ENCODE measurements at regions not wholly inside any gene's neighbourhood (a gene's known extent, or its start where the extent isn't known, plus 50 kb on each side); places are given as distances from the start of the nearest gene placed in this dataset.

DNA sequence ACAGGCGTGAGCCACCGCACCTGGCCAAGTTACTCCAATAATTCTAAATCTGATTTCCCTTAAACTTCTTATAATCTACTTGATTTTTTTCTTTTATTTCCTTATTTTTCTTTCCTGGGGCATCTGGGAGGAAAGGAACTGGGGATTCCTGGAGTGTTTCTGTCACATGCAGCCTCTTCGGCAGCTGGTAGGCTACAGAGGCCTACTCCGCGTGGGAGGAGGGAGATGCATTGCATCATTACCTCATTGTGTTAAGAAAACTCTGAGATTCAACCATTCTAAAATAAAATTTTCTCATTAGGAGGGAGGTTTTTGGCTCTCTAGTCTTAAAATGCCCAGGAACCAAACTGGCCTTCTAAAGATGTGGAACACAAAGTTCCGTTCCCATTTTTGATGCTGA, 64.0 kb downstream of the SOX9 start:
- Histone ChIP-seq H3K4me1 (ENCODE audit: control insufficient read depth, extremely low read depth, insufficient read depth, low read length) (no peaks in the 10 kb centered on the region), H4K20me1 (ENCODE audit: control insufficient read depth, extremely low read depth, insufficient read depth, low read length) (no peaks in the 10 kb centered on the region), H3K4me2 (ENCODE audit: extremely low read depth, insufficient read depth, low read length) (no peak overlapping the region), H3K36me3 (ENCODE audit: control insufficient read depth, insufficient read depth, low read length) (no peaks in the 10 kb centered on the region), H2AFZ (ENCODE audit: low read length) (no peak overlapping the region), H3K4me3 (replicated peaks in 1 of 4; ENCODE audit: control extremely low read depth in 1 of 4, insufficient read depth in 1 of 4, low read depth in 3 of 4, low read length in 4 of 4) (no peak overlapping the region), H3K79me2 (ENCODE audit: control insufficient read depth, insufficient read depth, low read length) (no peaks in the 10 kb centered on the region), H3K27me3 (ENCODE audit: control insufficient read depth, insufficient read depth, low read length) (no peaks in the 10 kb centered on the region), H3K9ac (ENCODE audit: insufficient read depth, low read length) (no peak overlapping the region), H3K9me3 (ENCODE audit: control insufficient read depth, insufficient read depth, low read depth, low read length) (no peaks in the 10 kb centered on the region), H3K27ac (ENCODE audit: insufficient read depth, low read length) (no peak overlapping the region)
- TF ChIP-seq CTCF (conservative IDR thresholded peaks at IDR 0.05 in 1 of 2, IDR thresholded peaks at IDR 0.05 in 1 of 2; ENCODE audit: low read depth in 1 of 2, low read length in 2 of 2) (no peak), EZH2 (IDR thresholded peaks at IDR 0.05; ENCODE audit: low read length, missing control alignments) (no peak)
- peak in 1 of 2 donors; percentile 38 for DNase-seq (ENCODE audit: low read depth in 2 of 2)

GRCh38 chr17:72185564-72185963, 64.7 kb downstream of the SOX9 start:
- Histone ChIP-seq H3K9ac (ENCODE audit: insufficient read depth, low read length) (no peak overlapping the region), H3K79me2 (ENCODE audit: control insufficient read depth, insufficient read depth, low read length) (no peaks in the 10 kb centered on the region), H4K20me1 (ENCODE audit: control insufficient read depth, extremely low read depth, insufficient read depth, low read length) (no peaks in the 10 kb centered on the region), H3K36me3 (ENCODE audit: control insufficient read depth, insufficient read depth, low read length) (no peaks in the 10 kb centered on the region), H3K27ac (ENCODE audit: insufficient read depth, low read length) (no peak overlapping the region), H3K4me3 (replicated peaks in 1 of 4; ENCODE audit: control extremely low read depth in 1 of 4, insufficient read depth in 1 of 4, low read depth in 3 of 4, low read length in 4 of 4) (no peak overlapping the region), H3K4me2 (ENCODE audit: extremely low read depth, insufficient read depth, low read length) (no peak overlapping the region), H3K4me1 (ENCODE audit: control insufficient read depth, extremely low read depth, insufficient read depth, low read length) (no peaks in the 10 kb centered on the region), H3K27me3 (ENCODE audit: control insufficient read depth, insufficient read depth, low read length) (no peaks in the 10 kb centered on the region), H3K9me3 (ENCODE audit: control insufficient read depth, insufficient read depth, low read depth, low read length) (no peaks in the 10 kb centered on the region), H2AFZ (ENCODE audit: low read length) (no peak overlapping the region)
- peak in 1 of 2 donors; percentile 32 for DNase-seq (ENCODE audit: low read depth in 2 of 2)
- TF ChIP-seq EZH2 (IDR thresholded peaks at IDR 0.05; ENCODE audit: low read length, missing control alignments) (no peak), CTCF (conservative IDR thresholded peaks at IDR 0.05 in 1 of 2, IDR thresholded peaks at IDR 0.05 in 1 of 2; ENCODE audit: low read depth in 1 of 2, low read length in 2 of 2) (no peak)

DNA sequence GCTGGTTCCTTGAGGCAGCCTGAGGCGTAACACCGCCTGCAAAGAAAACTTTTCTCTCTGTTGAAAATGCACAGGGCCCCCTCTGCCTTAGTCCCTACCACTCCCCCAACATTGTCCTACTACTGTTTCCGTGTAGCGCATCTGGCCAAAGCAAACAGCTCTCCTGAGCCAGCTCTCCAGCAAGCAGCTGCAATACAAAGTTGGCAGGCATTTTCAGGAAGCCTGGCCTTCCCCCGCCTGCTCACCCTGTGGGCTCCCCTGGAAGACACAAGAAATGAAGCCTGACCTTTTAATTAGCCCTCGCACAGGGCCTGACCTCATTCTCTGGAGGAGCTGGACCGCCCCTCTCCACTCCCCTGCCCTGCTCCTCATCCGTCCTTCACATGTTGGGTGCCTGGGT, 66.7 kb downstream of the SOX9 start:
- DNase-seq (ENCODE audit: low read depth in 2 of 2), result peak; percentile 42 to 65
- H4K20me1 ChIP-seq (ENCODE audit: control insufficient read depth, extremely low read depth, insufficient read depth, low read length), result no peaks in the 10 kb centered on the region
- peaks cover under 1% of the 10 kb centered on the region for H3K4me1 ChIP-seq (ENCODE audit: control insufficient read depth, extremely low read depth, insufficient read depth, low read length)
- H3K27ac ChIP-seq (ENCODE audit: insufficient read depth, low read length), result no peak overlapping the region
- no peak overlapping the region for H3K4me2 ChIP-seq (ENCODE audit: extremely low read depth, insufficient read depth, low read length)
- H3K79me2 ChIP-seq (ENCODE audit: control insufficient read depth, insufficient read depth, low read length), result no peaks in the 10 kb centered on the region
- H2AFZ ChIP-seq (ENCODE audit: low read length), result no peak overlapping the region
- H3K9ac ChIP-seq (ENCODE audit: insufficient read depth, low read length), result no peak overlapping the region
- no peak overlapping the region for H3K4me3 ChIP-seq (replicated peaks in 1 of 4; ENCODE audit: control extremely low read depth in 1 of 4, insufficient read depth in 1 of 4, low read depth in 3 of 4, low read length in 4 of 4)
- H3K9me3 ChIP-seq (ENCODE audit: control insufficient read depth, insufficient read depth, low read depth, low read length), result no peaks in the 10 kb centered on the region
- no peaks in the 10 kb centered on the region for H3K36me3 ChIP-seq (ENCODE audit: control insufficient read depth, insufficient read depth, low read length)
- TF ChIP-seq EZH2 (IDR thresholded peaks at IDR 0.05; ENCODE audit: low read length, missing control alignments) (no peak), CTCF (conservative IDR thresholded peaks at IDR 0.05 in 1 of 2, IDR thresholded peaks at IDR 0.05 in 1 of 2; ENCODE audit: low read depth in 1 of 2, low read length in 2 of 2) (no peak)
- no peaks in the 10 kb centered on the region for H3K27me3 ChIP-seq (ENCODE audit: control insufficient read depth, insufficient read depth, low read length)

Data from fibroblast of lung (primary cell).